ENCODE measurements at regions not wholly inside any gene's neighbourhood (a gene's known extent, or its start where the extent isn't known, plus 50 kb on each side); places are given as distances from the start of the nearest gene placed in this dataset.
A peak's percentile ranks its signal among the peaks of the same experiment; 100 is the strongest.

DNA sequence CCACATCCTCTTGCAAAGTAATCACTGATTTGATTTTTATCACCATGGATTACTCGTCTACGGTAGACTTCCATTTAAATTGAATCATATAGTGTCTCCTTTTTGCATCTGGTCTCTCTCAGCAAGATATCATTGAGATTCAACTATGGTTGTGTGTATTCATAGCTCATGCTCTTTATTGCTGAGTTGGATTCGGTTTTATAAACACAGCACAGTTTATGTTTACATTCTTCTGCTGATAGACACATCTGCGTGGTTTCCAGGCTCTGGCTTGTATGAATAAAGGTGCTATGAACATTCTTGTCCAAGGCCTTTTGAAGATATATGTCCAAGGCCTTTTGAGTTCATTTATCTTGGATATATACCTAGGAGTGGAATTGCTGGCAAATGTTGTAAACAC lies 356.5 kb upstream of the CELF2 start:
- Histone ChIP-seq H3K36me3 (ENCODE audit: control insufficient read depth, insufficient read depth, low read length) (no peaks in the 10 kb centered on the region), H3K4me3 (ENCODE audit: extremely low read depth, insufficient read depth, low read length, poor library complexity, severe bottlenecking) (no peak overlapping the region), H3K27ac (ENCODE audit: low read depth, low read length, severe bottlenecking) (no peak overlapping the region), H3K4me1 (ENCODE audit: control insufficient read depth, insufficient read depth, low read length, poor library complexity, severe bottlenecking) (no peaks in the 10 kb centered on the region), H3K9me3 (ENCODE audit: control insufficient read depth, low read length) (peaks cover 6% of the 10 kb centered on the region)
- no CpG with 5 or more reads among the region's 4 CpGs for WGBS, 2 experiments (ENCODE audit: insufficient coverage in 2 of 2)

DNA sequence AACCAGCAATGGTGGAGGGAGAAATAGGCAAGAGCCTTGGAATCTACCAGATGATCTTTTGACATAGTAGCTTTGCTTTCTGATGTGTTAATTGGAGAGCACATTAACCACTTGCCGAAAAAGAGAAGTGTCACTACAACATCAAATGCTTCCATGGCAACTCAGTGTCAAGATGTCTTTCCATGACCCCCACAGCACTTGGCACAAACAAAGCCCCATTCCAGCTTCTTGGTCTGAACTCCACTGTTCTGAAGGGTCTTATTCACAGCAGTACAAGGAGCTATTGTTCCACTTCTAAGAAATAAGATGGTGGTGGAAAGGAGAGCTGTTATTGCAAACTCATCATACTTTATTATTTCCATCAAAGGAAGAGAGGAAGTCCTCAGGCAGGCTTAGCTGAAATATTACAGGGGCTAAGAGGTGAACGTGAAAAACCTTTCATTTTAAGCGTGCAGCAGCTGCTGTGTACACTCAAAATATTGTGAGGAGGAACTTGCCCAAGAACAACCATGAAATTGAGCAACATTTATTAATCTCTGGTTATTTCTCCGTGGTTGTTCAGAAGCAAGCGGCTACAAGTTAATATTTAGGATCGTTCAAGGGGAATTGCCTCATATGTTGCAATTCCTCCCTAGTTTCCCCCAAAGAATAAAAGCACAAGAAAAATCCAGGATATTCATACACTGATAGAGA lies 354.8 kb upstream of the CELF2 start:
- no peaks in the 10 kb centered on the region for H3K4me1 ChIP-seq (ENCODE audit: control insufficient read depth, insufficient read depth, low read length, poor library complexity, severe bottlenecking)
- H3K4me3 ChIP-seq (ENCODE audit: extremely low read depth, insufficient read depth, low read length, poor library complexity, severe bottlenecking), result no peak overlapping the region
- H3K36me3 ChIP-seq (ENCODE audit: control insufficient read depth, insufficient read depth, low read length), result no peaks in the 10 kb centered on the region
- WGBS, 2 experiments (ENCODE audit: insufficient coverage in 2 of 2), result 63 to 75% methylated on average over 3 to 4 of the region's 6 CpGs
- peaks cover 6% of the 10 kb centered on the region for H3K9me3 ChIP-seq (ENCODE audit: control insufficient read depth, low read length)
- H3K27ac ChIP-seq (ENCODE audit: low read depth, low read length, severe bottlenecking), result peak overlapping the region; percentile 61

DNA sequence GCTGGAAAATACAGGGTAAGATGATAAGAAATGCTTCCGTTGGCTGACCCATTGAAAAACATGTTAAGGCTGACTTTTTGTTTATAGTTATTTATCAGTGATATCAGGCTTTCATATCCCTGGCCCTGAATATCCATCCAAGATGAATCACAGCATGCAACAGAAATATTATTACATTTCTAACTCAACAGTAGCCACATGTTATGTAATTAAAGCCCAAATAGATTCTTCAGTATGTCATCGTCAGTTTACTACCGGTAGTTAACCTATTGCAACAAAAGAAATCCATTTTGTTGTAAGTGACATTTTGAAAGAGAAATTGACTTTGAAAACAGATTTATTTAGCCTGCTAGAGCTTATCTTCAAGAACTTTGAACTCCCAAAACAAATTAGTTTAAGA lies 354.1 kb upstream of the CELF2 start:
- H3K4me3 ChIP-seq (ENCODE audit: extremely low read depth, insufficient read depth, low read length, poor library complexity, severe bottlenecking), result no peak overlapping the region
- peaks cover 6% of the 10 kb centered on the region for H3K9me3 ChIP-seq (ENCODE audit: control insufficient read depth, low read length)
- WGBS, 2 experiments (ENCODE audit: insufficient coverage in 2 of 2), result no CpG with 5 or more reads among the region's 3 CpGs
- no peak overlapping the region for H3K27ac ChIP-seq (ENCODE audit: low read depth, low read length, severe bottlenecking)
- no peaks in the 10 kb centered on the region for H3K36me3 ChIP-seq (ENCODE audit: control insufficient read depth, insufficient read depth, low read length)
- H3K4me1 ChIP-seq (ENCODE audit: control insufficient read depth, insufficient read depth, low read length, poor library complexity, severe bottlenecking), result no peaks in the 10 kb centered on the region

DNA sequence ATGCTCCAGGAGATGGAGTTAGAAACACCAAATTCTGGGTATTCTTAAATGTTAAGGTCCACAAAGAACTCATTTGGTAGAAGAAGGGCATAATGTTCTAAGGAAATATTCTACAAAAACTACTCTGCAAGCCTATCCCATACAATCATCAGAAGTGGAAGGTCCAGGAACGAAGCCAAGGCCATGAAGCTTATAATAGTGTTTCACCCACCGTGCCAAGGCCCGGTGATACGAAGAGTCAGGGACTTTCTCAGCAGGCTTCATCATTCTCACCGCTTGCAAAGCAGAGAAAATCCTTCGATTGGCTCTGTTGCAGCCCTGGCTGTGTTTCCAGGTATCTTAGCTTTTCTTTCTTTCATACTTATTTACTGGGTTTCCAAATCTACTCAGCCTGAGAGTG lies 351.9 kb upstream of the CELF2 start:
- WGBS, 2 experiments (ENCODE audit: insufficient coverage in 2 of 2), result 90 to 92% methylated on average over 5 to 6 of the region's 6 CpGs
- H3K27ac ChIP-seq (ENCODE audit: low read depth, low read length, severe bottlenecking), result no peak overlapping the region
- H3K4me1 ChIP-seq (ENCODE audit: control insufficient read depth, insufficient read depth, low read length, poor library complexity, severe bottlenecking), result no peaks in the 10 kb centered on the region
- H3K9me3 ChIP-seq (ENCODE audit: control insufficient read depth, low read length), result no peaks in the 10 kb centered on the region
- H3K4me3 ChIP-seq (ENCODE audit: extremely low read depth, insufficient read depth, low read length, poor library complexity, severe bottlenecking), result no peak overlapping the region
- no peaks in the 10 kb centered on the region for H3K36me3 ChIP-seq (ENCODE audit: control insufficient read depth, insufficient read depth, low read length)

DNA sequence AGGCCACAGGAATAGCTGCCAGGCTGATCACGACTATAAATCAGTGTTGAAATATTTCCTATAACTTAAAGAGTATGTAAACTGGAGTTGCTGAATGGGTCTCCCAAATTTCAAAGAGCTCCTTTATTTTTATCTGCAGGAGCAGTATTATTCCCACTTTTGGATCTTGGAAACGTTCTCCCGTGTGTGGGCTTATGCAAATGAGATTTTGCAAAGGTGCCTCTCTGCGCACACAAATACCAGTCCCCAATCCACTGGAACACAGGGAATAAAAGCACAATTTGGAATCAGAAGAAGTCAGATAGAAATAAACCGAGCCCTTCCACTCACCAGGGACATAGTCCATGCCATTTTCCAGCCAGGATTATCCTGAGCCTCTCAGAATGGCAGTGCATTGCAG lies 350.2 kb upstream of the CELF2 start:
- Histone ChIP-seq H3K27ac (ENCODE audit: low read depth, low read length, severe bottlenecking) (no peak overlapping the region), H3K36me3 (ENCODE audit: control insufficient read depth, insufficient read depth, low read length) (no peaks in the 10 kb centered on the region), H3K4me3 (ENCODE audit: extremely low read depth, insufficient read depth, low read length, poor library complexity, severe bottlenecking) (no peak overlapping the region), H3K4me1 (ENCODE audit: control insufficient read depth, insufficient read depth, low read length, poor library complexity, severe bottlenecking) (no peaks in the 10 kb centered on the region), H3K9me3 (ENCODE audit: control insufficient read depth, low read length) (peaks cover 3% of the 10 kb centered on the region)
- 77 to 84% methylated on average over 1 of the region's 5 CpGs for WGBS, 2 experiments (ENCODE audit: insufficient coverage in 2 of 2)

DNA sequence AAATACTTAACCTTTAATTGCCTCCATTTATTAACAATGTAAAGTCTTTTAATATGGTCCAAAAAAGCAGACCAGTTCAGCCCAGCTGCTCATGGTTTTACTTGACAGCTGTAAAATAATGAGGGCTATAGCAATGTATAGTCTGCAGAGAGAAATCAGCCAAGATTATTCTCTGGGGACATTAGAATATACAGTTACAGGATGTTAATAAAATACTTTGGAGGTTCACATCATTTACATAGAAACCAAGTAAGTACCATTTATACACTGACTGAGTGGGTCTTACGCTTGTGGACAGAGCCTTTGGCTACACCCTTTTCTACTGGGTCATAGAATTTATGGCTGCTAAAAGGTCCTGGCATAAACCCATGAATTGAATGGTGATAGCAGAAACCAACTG lies 340.7 kb upstream of the CELF2 start:
- 100% methylated on average over 1 of the region's 1 CpG; no CpG with 5 or more reads in 1 of the 2 experiments for WGBS, 2 experiments (ENCODE audit: insufficient coverage in 2 of 2)
- Histone ChIP-seq H3K36me3 (ENCODE audit: control insufficient read depth, insufficient read depth, low read length) (no peaks in the 10 kb centered on the region), H3K4me3 (ENCODE audit: extremely low read depth, insufficient read depth, low read length, poor library complexity, severe bottlenecking) (no peak overlapping the region), H3K9me3 (ENCODE audit: control insufficient read depth, low read length) (peaks cover 3% of the 10 kb centered on the region), H3K27ac (ENCODE audit: low read depth, low read length, severe bottlenecking) (no peak overlapping the region), H3K4me1 (ENCODE audit: control insufficient read depth, insufficient read depth, low read length, poor library complexity, severe bottlenecking) (no peaks in the 10 kb centered on the region)

DNA sequence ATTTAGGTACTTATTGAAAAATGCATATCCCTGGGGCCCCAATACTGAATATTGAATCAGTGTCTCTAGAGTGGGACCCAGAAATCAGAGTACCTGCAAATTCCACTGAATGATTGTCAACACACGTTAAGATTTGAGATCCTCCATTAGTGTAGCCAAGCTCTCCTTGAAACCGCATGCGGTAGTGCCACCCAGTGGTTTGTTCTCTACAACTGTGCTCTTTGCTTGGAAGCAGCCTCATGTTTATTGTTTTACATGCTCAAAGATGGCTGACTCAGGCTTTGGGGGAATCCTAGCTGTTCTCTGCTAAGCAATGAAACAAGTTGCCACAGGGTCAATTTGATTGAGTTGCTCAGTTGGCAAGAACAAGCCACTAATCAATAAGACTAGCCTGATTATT lies 340.2 kb upstream of the CELF2 start:
- Histone ChIP-seq H3K36me3 (ENCODE audit: control insufficient read depth, insufficient read depth, low read length) (no peaks in the 10 kb centered on the region), H3K4me1 (ENCODE audit: control insufficient read depth, insufficient read depth, low read length, poor library complexity, severe bottlenecking) (no peaks in the 10 kb centered on the region), H3K9me3 (ENCODE audit: control insufficient read depth, low read length) (no peaks in the 10 kb centered on the region), H3K27ac (ENCODE audit: low read depth, low read length, severe bottlenecking) (no peak overlapping the region), H3K4me3 (ENCODE audit: extremely low read depth, insufficient read depth, low read length, poor library complexity, severe bottlenecking) (no peak overlapping the region)
- 20 to 38% methylated on average over 3 of the region's 3 CpGs for WGBS, 2 experiments (ENCODE audit: insufficient coverage in 2 of 2)

DNA sequence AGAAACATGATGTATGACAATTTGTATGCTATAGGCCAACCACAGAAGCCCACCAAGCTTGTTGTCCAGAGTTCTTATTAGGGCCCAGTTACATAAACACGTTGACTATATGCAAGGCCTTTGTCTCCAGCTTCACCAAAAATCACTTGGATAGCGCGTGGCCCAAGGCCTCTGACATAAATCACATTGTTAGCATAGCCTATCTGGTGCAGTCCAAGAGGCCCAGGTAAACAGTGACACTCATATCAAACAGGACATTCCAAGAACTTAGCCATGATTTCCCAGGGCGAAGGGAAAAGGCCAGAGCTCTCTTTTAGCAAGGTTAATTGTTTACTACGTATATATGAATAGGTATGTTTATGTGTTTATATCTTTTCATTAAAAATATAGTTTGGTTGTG lies 337.2 kb upstream of the CELF2 start:
- Histone ChIP-seq H3K36me3 (ENCODE audit: control insufficient read depth, insufficient read depth, low read length) (no peaks in the 10 kb centered on the region), H3K4me1 (ENCODE audit: control insufficient read depth, insufficient read depth, low read length, poor library complexity, severe bottlenecking) (no peaks in the 10 kb centered on the region), H3K4me3 (ENCODE audit: extremely low read depth, insufficient read depth, low read length, poor library complexity, severe bottlenecking) (no peak overlapping the region), H3K27ac (ENCODE audit: low read depth, low read length, severe bottlenecking) (no peak overlapping the region), H3K9me3 (ENCODE audit: control insufficient read depth, low read length) (no peaks in the 10 kb centered on the region)
- 97 to 100% methylated on average over 3 of the region's 5 CpGs for WGBS, 2 experiments (ENCODE audit: insufficient coverage in 2 of 2)

DNA sequence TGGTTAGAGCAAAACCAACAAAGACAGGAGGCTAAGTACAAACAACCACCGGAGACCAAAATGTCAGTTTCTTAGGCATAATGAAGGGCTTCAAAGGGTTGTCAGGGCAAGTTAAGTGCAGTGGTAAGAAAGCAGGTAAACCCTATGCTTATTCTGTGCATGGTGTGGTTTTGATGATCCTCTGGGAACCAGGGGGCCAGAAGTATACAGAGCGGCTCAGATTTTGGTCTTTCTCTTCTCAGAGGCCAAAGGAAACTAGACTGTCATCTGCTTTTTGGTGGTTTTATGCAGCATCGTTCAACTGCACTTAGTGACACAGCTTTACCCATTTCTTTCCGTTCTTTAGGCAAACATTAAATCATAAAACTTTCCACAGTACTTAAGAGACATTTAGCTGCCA lies 332.7 kb upstream of the CELF2 start:
- WGBS, 2 experiments (ENCODE audit: insufficient coverage in 2 of 2), result 83 to 88% methylated on average over 1 to 2 of the region's 4 CpGs
- H3K36me3 ChIP-seq (ENCODE audit: control insufficient read depth, insufficient read depth, low read length), result no peaks in the 10 kb centered on the region
- H3K9me3 ChIP-seq (ENCODE audit: control insufficient read depth, low read length), result no peaks in the 10 kb centered on the region
- no peak overlapping the region for H3K27ac ChIP-seq (ENCODE audit: low read depth, low read length, severe bottlenecking)
- no peak overlapping the region for H3K4me3 ChIP-seq (ENCODE audit: extremely low read depth, insufficient read depth, low read length, poor library complexity, severe bottlenecking)
- no peaks in the 10 kb centered on the region for H3K4me1 ChIP-seq (ENCODE audit: control insufficient read depth, insufficient read depth, low read length, poor library complexity, severe bottlenecking)

DNA sequence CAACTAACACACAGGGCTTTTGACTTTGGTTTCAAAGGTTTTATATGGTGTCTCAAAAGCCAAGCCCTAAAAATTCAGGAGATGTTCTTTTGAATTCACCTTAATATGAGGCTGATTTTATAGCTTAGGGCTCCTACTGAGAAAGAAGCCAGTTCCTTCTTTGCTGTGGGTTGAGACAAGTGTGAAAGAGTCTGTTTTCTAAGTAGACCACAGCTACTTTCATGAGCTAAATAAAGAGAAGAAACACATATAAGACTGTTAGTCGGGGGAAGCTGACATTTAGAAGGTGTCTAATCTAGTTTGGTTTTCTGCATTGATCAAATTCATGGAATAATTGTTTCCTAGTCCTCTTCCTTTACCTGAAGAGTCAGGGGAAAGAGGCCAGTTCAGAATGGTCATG lies 332.1 kb upstream of the CELF2 start:
- Histone ChIP-seq H3K9me3 (ENCODE audit: control insufficient read depth, low read length) (no peaks in the 10 kb centered on the region), H3K36me3 (ENCODE audit: control insufficient read depth, insufficient read depth, low read length) (no peaks in the 10 kb centered on the region), H3K27ac (ENCODE audit: low read depth, low read length, severe bottlenecking) (no peak overlapping the region), H3K4me1 (ENCODE audit: control insufficient read depth, insufficient read depth, low read length, poor library complexity, severe bottlenecking) (no peaks in the 10 kb centered on the region), H3K4me3 (ENCODE audit: extremely low read depth, insufficient read depth, low read length, poor library complexity, severe bottlenecking) (no peak overlapping the region)
- WGBS, 2 experiments (ENCODE audit: insufficient coverage in 2 of 2), result 50% methylated on average over 1 of the region's 1 CpG; no CpG with 5 or more reads in 1 of the 2 experiments

DNA sequence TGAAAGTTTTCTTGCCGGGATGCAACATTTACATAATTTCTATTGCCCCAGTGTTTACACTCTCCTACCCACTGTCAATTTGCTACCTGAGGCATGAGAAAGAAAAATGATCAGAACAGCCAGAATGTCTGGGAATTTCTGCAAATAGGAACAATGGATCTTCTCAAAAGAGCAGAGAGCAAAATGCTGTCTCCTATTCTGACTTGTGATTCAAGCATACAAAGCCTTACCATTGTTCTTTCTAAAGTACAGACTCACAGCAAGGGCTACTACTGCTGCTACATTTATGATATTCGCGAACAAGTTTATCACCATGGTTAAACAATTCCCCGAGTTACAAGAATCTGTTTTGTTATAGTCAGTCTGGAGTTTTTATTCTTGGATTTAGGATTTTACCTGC lies 329.9 kb upstream of the CELF2 start:
- Histone ChIP-seq H3K9me3 (ENCODE audit: control insufficient read depth, low read length) (no peaks in the 10 kb centered on the region), H3K4me1 (ENCODE audit: control insufficient read depth, insufficient read depth, low read length, poor library complexity, severe bottlenecking) (no peaks in the 10 kb centered on the region), H3K4me3 (ENCODE audit: extremely low read depth, insufficient read depth, low read length, poor library complexity, severe bottlenecking) (no peak overlapping the region), H3K27ac (ENCODE audit: low read depth, low read length, severe bottlenecking) (no peak overlapping the region), H3K36me3 (ENCODE audit: control insufficient read depth, insufficient read depth, low read length) (no peaks in the 10 kb centered on the region)
- no CpG with 5 or more reads among the region's 4 CpGs for WGBS, 2 experiments (ENCODE audit: insufficient coverage in 2 of 2)
